Endothelial cell of umbilical vein (primary cell): ENCODE measurements at regions not wholly inside any gene's neighbourhood (a gene's known extent, or its start where the extent isn't known, plus 50 kb on each side); places are given as distances from the start of the nearest gene placed in this dataset.

Experiments used
- BruUV-seq: library from RNA; stranded (reverse); fragments of 400-500 nt; replicated peaks from 2 replicates; lab custom pipeline; 2021; lab: Mats Ljungman, UMichigan
- CTCF ChIA-PET: fragments of 300-600, 350-600 bp; sonication (Branson Sonifier 250); formaldehyde crosslinking; loops from one replicate; lab custom pipeline; 2021; ENCODE audit warnings: antibody characterized with exemption, inconsistent platforms; lab: Charles Lee
- POLR2A ChIA-PET: fragments of 300-600, 350-600 bp; sonication (Branson Sonifier 250); formaldehyde crosslinking; loops from one replicate; lab custom pipeline; 2021; ENCODE audit warnings: antibody characterized with exemption, inconsistent platforms; lab: Charles Lee
- DNase-seq: peaks from one replicate; pipeline ENCODE4 v3.0.0-alpha.2; 2011; ENCODE audit warnings: low read depth, low spot score
- FAIRE-seq: peaks from 2 replicates; lab custom pipeline; 2011; peaks lifted over from hg19 to GRCh38; lab: Jason Lieb, UNC
- H2AFZ ChIP-seq: 2 replicates; pipeline ENCODE4 v1.6.0; 2012; ENCODE audit warnings: low read depth, low read length, control low read depth, inconsistent platforms
- H3K27ac ChIP-seq: 2 replicates; pipeline ENCODE4 v1.5.1; 2011; ENCODE audit warnings: low read depth, mild to moderate bottlenecking, control low read depth, low read length, moderate library complexity; ENCODE audit not compliant: insufficient read depth
- H3K27me3 ChIP-seq, 2 experiments: 2 replicates each; pipeline versions ENCODE4 v1.6.0 to v1.6.1; 2011; ENCODE audit warnings: low read length in 2 of 2, mixed read lengths in 1 of 2; ENCODE audit not compliant: control insufficient read depth in 2 of 2, insufficient read depth in 2 of 2
- H3K36me3 ChIP-seq, 2 experiments: 2 replicates in 1 of 2; 3 replicates in 1 of 2; pipeline ENCODE4 v1.5.1; 2011; ENCODE audit warnings: low read length in 2 of 2, mild to moderate bottlenecking in 1 of 2, moderate library complexity in 1 of 2; ENCODE audit not compliant: control insufficient read depth in 2 of 2, insufficient read depth in 2 of 2; ENCODE audit errors: extremely low read depth in 1 of 2
- H3K4me1 ChIP-seq: 3 replicates; pipeline ENCODE4 v1.5.1; 2011; ENCODE audit warnings: mild to moderate bottlenecking, low read length; ENCODE audit not compliant: control insufficient read depth, insufficient read depth; ENCODE audit errors: extremely low read depth
- H3K4me2 ChIP-seq: 2 replicates; pipeline ENCODE4 v1.6.1; 2011; ENCODE audit warnings: low read length, control low read depth, mixed read lengths; ENCODE audit not compliant: insufficient read depth
- H3K4me3 ChIP-seq, 3 experiments: fragments of 200-600 bp in 1 of 3; sonication (generic), shearing (Covaris generic) in 1 of 3; replicated peaks in 1 of 3; 2 replicates each; pipeline ENCODE4 v1.5.1; 2011 to 2016; ENCODE audit warnings: control low read depth in 3 of 3, low read length in 3 of 3, mild to moderate bottlenecking in 2 of 3, inconsistent platforms in 1 of 3, low read depth in 1 of 3, moderate library complexity in 1 of 3; ENCODE audit not compliant: insufficient read depth in 1 of 3
- H3K79me2 ChIP-seq: 2 replicates; pipeline ENCODE4 v1.6.0; 2012; ENCODE audit warnings: low read length, inconsistent platforms; ENCODE audit not compliant: control insufficient read depth, insufficient read depth
- H3K9ac ChIP-seq: replicated peaks from 2 replicates; pipeline ENCODE3; 2011; ENCODE audit warnings: low read length, control low read depth; ENCODE audit not compliant: insufficient read depth; ENCODE audit errors: extremely low read depth
- H3K9me1 ChIP-seq: replicated peaks from 3 replicates; pipeline ENCODE4 v1.6.0; 2011; ENCODE audit warnings: mild to moderate bottlenecking, low read length; ENCODE audit not compliant: control insufficient read depth, insufficient read depth; ENCODE audit errors: extremely low read depth
- H3K9me3 ChIP-seq: replicated peaks from 2 replicates; pipeline ENCODE4 v1.5.1; 2012; ENCODE audit warnings: low read length, inconsistent platforms; ENCODE audit not compliant: control insufficient read depth, insufficient read depth
- H4K20me1 ChIP-seq: replicated peaks from 2 replicates; pipeline ENCODE3; 2011; ENCODE audit warnings: mild to moderate bottlenecking, low read length; ENCODE audit not compliant: control insufficient read depth, insufficient read depth; ENCODE audit errors: extremely low read depth
- EZH2 ChIP-seq: IDR thresholded peaks from 2 replicates; pipeline ENCODE4 v1.6.1; 2012; ENCODE audit warnings: borderline replicate concordance, low read depth, mild to moderate bottlenecking, moderate library complexity, low read length, inconsistent platforms; ENCODE audit not compliant: severe bottlenecking
- FOS ChIP-seq: IDR thresholded peaks from 2 replicates; pipeline ENCODE4 v1.6.1; 2011; ENCODE audit warnings: mild to moderate bottlenecking, low read length, moderate library complexity, borderline replicate concordance; ENCODE audit not compliant: insufficient read depth
- GATA2 ChIP-seq: IDR thresholded peaks from 2 replicates; pipeline ENCODE4 v1.7.0; 2011; ENCODE audit warnings: low read depth, mild to moderate bottlenecking, moderate library complexity, mixed read lengths, low read length; ENCODE audit not compliant: insufficient read length, insufficient read depth
- JUN ChIP-seq: IDR thresholded peaks from 2 replicates; pipeline ENCODE4 v1.6.1; 2011; ENCODE audit warnings: borderline replicate concordance, low read depth; ENCODE audit not compliant: insufficient read length, insufficient read depth
- MYC ChIP-seq: IDR thresholded peaks from one replicate; pipeline ENCODE4 v1.6.1; 2011; ENCODE audit warnings: mild to moderate bottlenecking, low read depth, low read length
- POLR2A ChIP-seq: IDR thresholded peaks from 2 replicates; pipeline ENCODE4 v1.6.1; 2012; ENCODE audit warnings: low read depth, mild to moderate bottlenecking, control low read depth, low read length
- POLR2AphosphoS5 ChIP-seq: IDR thresholded peaks from 2 replicates; pipeline ENCODE4 v1.6.1; 2012; ENCODE audit warnings: low read depth, mild to moderate bottlenecking, control low read depth, low read length, moderate library complexity; ENCODE audit not compliant: insufficient read depth
- dilution Hi-C: fragments of 300-500 bp; cut with MboI; formaldehyde crosslinking; loops from one replicate; pipeline ENCODE4 v1.15.0; 2019; ENCODE audit warnings: low sequenced_read_pairs; ENCODE audit not compliant: extremely low pct_ligation_motif_present
- intact Hi-C: fragments of 100-400 bp; cut with micrococcal nuclease; formaldehyde crosslinking; loops from one replicate; pipeline ENCODE4 v1.10.0; 2022
- TF ChIP-seq, protein P1 (sequence below), 2 donors: IDR thresholded peaks; 1 replicate in 1 of 2; 2 replicates in 1 of 2; pipeline ENCODE4 v1.5.1; 2011; ENCODE audit warnings: low read length in 2 of 2, mild to moderate bottlenecking in 2 of 2, moderate library complexity in 2 of 2, control low read depth in 1 of 2, inconsistent platforms in 1 of 2, low read depth in 1 of 2; ENCODE audit not compliant: insufficient read depth in 1 of 2; ENCODE audit errors: extremely low read depth in 1 of 2
- TF ChIP-seq, protein P2 (sequence below): IDR thresholded peaks from 2 replicates; pipeline ENCODE4 v1.6.1; 2011; ENCODE audit not compliant: insufficient read depth, insufficient read length

DNA sequence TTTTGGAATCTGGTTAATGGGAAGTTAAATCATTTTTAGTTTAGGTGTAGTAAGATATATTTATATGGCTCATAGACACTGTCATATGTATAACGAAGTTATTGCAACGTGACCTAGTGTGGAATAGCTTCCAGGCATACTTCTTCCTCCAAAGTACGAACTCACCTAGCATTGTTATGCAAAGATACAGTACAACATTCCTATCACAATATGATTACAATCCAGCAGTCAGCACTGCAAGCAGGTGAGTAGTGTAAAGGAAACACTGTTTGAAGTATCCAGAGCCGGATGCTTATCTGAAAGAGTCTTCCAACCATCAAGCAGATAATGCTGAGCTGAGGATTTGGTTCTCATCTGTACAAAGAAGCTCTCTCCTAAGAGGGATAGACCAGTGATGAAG lies 754.4 kb upstream of the IGFBP3 start:
- ChIA-PET POLR2A (no interaction called here), CTCF (no interaction called here)
- no peaks in the 10 kb centered on the region for H3K9me3 ChIP-seq
- no peak overlapping the region for H3K4me2 ChIP-seq
- H3K9ac ChIP-seq: no peak overlapping the region
- no TSS peak for BruUV-seq
- no peaks in the 10 kb centered on the region for H3K36me3 ChIP-seq
- no peaks in the 10 kb centered on the region for H4K20me1 ChIP-seq
- intact Hi-C loops: no loop called here
- H3K9me1 ChIP-seq: no peaks in the 10 kb centered on the region
- TF ChIP-seq EZH2 (no peak), FOS (no peak), POLR2A (no peak), MYC (no peak), GATA2 (no peak), POLR2AphosphoS5 (no peak), JUN (no peak)
- TF ChIP-seq, protein P1, sequence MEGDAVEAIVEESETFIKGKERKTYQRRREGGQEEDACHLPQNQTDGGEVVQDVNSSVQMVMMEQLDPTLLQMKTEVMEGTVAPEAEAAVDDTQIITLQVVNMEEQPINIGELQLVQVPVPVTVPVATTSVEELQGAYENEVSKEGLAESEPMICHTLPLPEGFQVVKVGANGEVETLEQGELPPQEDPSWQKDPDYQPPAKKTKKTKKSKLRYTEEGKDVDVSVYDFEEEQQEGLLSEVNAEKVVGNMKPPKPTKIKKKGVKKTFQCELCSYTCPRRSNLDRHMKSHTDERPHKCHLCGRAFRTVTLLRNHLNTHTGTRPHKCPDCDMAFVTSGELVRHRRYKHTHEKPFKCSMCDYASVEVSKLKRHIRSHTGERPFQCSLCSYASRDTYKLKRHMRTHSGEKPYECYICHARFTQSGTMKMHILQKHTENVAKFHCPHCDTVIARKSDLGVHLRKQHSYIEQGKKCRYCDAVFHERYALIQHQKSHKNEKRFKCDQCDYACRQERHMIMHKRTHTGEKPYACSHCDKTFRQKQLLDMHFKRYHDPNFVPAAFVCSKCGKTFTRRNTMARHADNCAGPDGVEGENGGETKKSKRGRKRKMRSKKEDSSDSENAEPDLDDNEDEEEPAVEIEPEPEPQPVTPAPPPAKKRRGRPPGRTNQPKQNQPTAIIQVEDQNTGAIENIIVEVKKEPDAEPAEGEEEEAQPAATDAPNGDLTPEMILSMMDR (IDR thresholded peaks at IDR 0.05; ENCODE audit: extremely low read depth in 1 of 2, insufficient read depth in 1 of 2, low read depth in 1 of 2, low read length in 2 of 2): no peak
- TF ChIP-seq, protein P2, sequence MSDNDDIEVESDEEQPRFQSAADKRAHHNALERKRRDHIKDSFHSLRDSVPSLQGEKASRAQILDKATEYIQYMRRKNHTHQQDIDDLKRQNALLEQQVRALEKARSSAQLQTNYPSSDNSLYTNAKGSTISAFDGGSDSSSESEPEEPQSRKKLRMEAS: no peak
- H3K4me3 ChIP-seq: no peak overlapping the region
- dilution Hi-C loops: no loop called here
- no peak overlapping the region for H3K27ac ChIP-seq
- DNase-seq: no peak
- H3K79me2 ChIP-seq: no peaks in the 10 kb centered on the region
- FAIRE-seq: no peak
- H3K27me3 ChIP-seq: no peaks in the 10 kb centered on the region
- no peak overlapping the region for H2AFZ ChIP-seq
- no peaks in the 10 kb centered on the region for H3K4me1 ChIP-seq
